Fibroblast of lung (primary cell): ENCODE measurements at regions not wholly inside any gene's neighbourhood (a gene's known extent, or its start where the extent isn't known, plus 50 kb on each side); places are given as distances from the start of the nearest gene placed in this dataset.

ENCODE experiments used
- DNase-seq, 2 donors: peaks; one replicate each; pipeline versions ENCODE4 v3.0.0 to v3.0.0-alpha.2; 2010; ENCODE audit warnings: low read depth in 2 of 2
- H2AFZ ChIP-seq: 2 replicates; pipeline ENCODE4 v1.5.1; 2012; ENCODE audit warnings: low read length, control low read depth, inconsistent platforms
- H3K27ac ChIP-seq: 2 replicates; pipeline ENCODE4 v1.5.1; 2011; ENCODE audit warnings: low read length, control low read depth; ENCODE audit not compliant: insufficient read depth
- H3K27me3 ChIP-seq: 2 replicates; pipeline ENCODE4 v1.5.1; 2011; ENCODE audit warnings: mild to moderate bottlenecking, low read length; ENCODE audit not compliant: control insufficient read depth, insufficient read depth
- H3K36me3 ChIP-seq: 2 replicates; pipeline ENCODE4 v1.5.1; 2011; ENCODE audit warnings: low read length; ENCODE audit not compliant: control insufficient read depth, insufficient read depth
- H3K4me1 ChIP-seq: 2 replicates; pipeline ENCODE4 v1.5.1; 2011; ENCODE audit warnings: low read length; ENCODE audit not compliant: control insufficient read depth, insufficient read depth; ENCODE audit errors: extremely low read depth
- H3K4me2 ChIP-seq: 2 replicates; pipeline ENCODE4 v1.5.1; 2011; ENCODE audit warnings: low read length, control low read depth; ENCODE audit not compliant: insufficient read depth; ENCODE audit errors: extremely low read depth
- H3K4me3 ChIP-seq, 4 experiments: fragments of 200-600 bp in 1 of 4; sonication (generic) in 1 of 4; replicated peaks in 1 of 4; 2 replicates each; pipeline ENCODE4 v1.5.1; 2011 to 2016; ENCODE audit warnings: low read length in 4 of 4, low read depth in 3 of 4, mild to moderate bottlenecking in 3 of 4, control low read depth in 2 of 4, inconsistent platforms in 1 of 4, mixed read lengths in 1 of 4; ENCODE audit not compliant: insufficient read depth in 1 of 4; ENCODE audit errors: control extremely low read depth in 1 of 4
- H3K79me2 ChIP-seq: 2 replicates; pipeline ENCODE4 v1.5.1; 2012; ENCODE audit warnings: mild to moderate bottlenecking, low read length, inconsistent platforms; ENCODE audit not compliant: control insufficient read depth, insufficient read depth
- H3K9ac ChIP-seq: 2 replicates; pipeline ENCODE4 v1.5.1; 2011; ENCODE audit warnings: mild to moderate bottlenecking, low read length, control low read depth; ENCODE audit not compliant: insufficient read depth
- H3K9me3 ChIP-seq: 2 replicates; pipeline ENCODE4 v1.5.1; 2012; ENCODE audit warnings: low read depth, low read length; ENCODE audit not compliant: control insufficient read depth, insufficient read depth
- H4K20me1 ChIP-seq: 2 replicates; pipeline ENCODE4 v1.5.1; 2011; ENCODE audit warnings: low read length; ENCODE audit not compliant: control insufficient read depth, insufficient read depth; ENCODE audit errors: extremely low read depth
- EZH2 ChIP-seq: IDR thresholded peaks from 2 replicates; pipeline ENCODE4 v1.5.1; 2012; ENCODE audit warnings: low read length, control low read depth, mild to moderate bottlenecking; ENCODE audit errors: missing control alignments
- TF ChIP-seq, protein P1 (sequence below), 2 donors: IDR thresholded peaks in 1 of 2; conservative IDR thresholded peaks in 1 of 2; 1 replicate in 1 of 2; 2 replicates in 1 of 2; pipeline ENCODE4 v1.5.1; 2011 to 2012; ENCODE audit warnings: low read length in 2 of 2, control low read depth in 1 of 2, inconsistent platforms in 1 of 2, low read depth in 1 of 2, mild to moderate bottlenecking in 1 of 2

DNA sequence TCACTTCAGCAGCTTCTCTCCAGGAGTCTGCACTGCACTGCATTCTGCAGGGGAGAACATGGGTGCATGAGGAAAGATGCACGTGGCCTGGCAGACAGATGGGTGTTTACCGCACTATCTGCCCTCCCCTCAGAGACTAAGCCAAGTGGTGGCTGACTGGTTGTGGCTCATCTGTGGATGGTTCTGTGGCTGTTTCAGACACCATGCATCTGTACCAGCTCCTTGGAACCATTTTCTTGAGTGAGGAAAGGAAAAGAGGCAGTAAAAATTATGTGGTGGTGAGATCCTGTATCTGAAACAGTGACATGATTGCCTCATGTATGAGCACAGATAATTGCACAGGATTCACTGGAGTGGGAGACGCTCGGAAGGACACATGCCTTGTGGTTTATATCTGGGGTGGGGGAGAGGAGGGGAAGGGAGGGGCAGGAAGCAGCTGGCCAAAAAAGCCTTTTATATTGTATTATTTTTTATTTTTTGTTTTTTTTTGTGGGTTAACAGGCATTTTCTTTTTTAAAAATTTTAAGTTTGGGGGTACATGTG, 161.7 kb downstream of the ERMARD start:
- H3K4me1 ChIP-seq = no peaks in the 10 kb centered on the region
- no peaks in the 10 kb centered on the region for H3K27me3 ChIP-seq
- no peak overlapping the region for H3K4me2 ChIP-seq
- H3K9me3 ChIP-seq = peaks cover 4% of the 10 kb centered on the region
- no peak for TF ChIP-seq EZH2
- TF ChIP-seq, protein P1, sequence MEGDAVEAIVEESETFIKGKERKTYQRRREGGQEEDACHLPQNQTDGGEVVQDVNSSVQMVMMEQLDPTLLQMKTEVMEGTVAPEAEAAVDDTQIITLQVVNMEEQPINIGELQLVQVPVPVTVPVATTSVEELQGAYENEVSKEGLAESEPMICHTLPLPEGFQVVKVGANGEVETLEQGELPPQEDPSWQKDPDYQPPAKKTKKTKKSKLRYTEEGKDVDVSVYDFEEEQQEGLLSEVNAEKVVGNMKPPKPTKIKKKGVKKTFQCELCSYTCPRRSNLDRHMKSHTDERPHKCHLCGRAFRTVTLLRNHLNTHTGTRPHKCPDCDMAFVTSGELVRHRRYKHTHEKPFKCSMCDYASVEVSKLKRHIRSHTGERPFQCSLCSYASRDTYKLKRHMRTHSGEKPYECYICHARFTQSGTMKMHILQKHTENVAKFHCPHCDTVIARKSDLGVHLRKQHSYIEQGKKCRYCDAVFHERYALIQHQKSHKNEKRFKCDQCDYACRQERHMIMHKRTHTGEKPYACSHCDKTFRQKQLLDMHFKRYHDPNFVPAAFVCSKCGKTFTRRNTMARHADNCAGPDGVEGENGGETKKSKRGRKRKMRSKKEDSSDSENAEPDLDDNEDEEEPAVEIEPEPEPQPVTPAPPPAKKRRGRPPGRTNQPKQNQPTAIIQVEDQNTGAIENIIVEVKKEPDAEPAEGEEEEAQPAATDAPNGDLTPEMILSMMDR (conservative IDR thresholded peaks at IDR 0.05 in 1 of 2, IDR thresholded peaks at IDR 0.05 in 1 of 2; ENCODE audit: low read depth in 1 of 2, low read length in 2 of 2) = no peak
- no peaks in the 10 kb centered on the region for H3K79me2 ChIP-seq
- H2AFZ ChIP-seq = no peak overlapping the region
- no peak for DNase-seq
- H3K9ac ChIP-seq = no peak overlapping the region
- H3K4me3 ChIP-seq = no peak overlapping the region
- no peak overlapping the region for H3K27ac ChIP-seq
- no peaks in the 10 kb centered on the region for H4K20me1 ChIP-seq
- no peaks in the 10 kb centered on the region for H3K36me3 ChIP-seq

- H4K20me1 ChIP-seq = no peaks in the 10 kb centered on the region
- no peak overlapping the region for H3K27ac ChIP-seq
- H3K27me3 ChIP-seq = no peaks in the 10 kb centered on the region
- no peaks in the 10 kb centered on the region for H3K79me2 ChIP-seq
- peaks cover 4% of the 10 kb centered on the region for H3K9me3 ChIP-seq
- no peaks in the 10 kb centered on the region for H3K36me3 ChIP-seq
- no peak for TF ChIP-seq EZH2
- TF ChIP-seq, protein P1 (conservative IDR thresholded peaks at IDR 0.05 in 1 of 2, IDR thresholded peaks at IDR 0.05 in 1 of 2; ENCODE audit: low read depth in 1 of 2, low read length in 2 of 2) = no peak
- no peak overlapping the region for H2AFZ ChIP-seq
- H3K4me3 ChIP-seq = no peak overlapping the region
- no peak for DNase-seq
- no peak overlapping the region for H3K4me2 ChIP-seq
- no peak overlapping the region for H3K9ac ChIP-seq
- H3K4me1 ChIP-seq = no peaks in the 10 kb centered on the region
Measured at GRCh38 chr6:169912266-169913095, 161.1 kb downstream of the ERMARD start.

GRCh38 chr6:169911264-169912263, 160.1 kb downstream of the ERMARD start:
- H3K9me3 ChIP-seq = no peaks in the 10 kb centered on the region
- no peak for TF ChIP-seq EZH2
- TF ChIP-seq, protein P1 (conservative IDR thresholded peaks at IDR 0.05 in 1 of 2, IDR thresholded peaks at IDR 0.05 in 1 of 2; ENCODE audit: low read depth in 1 of 2, low read length in 2 of 2) = no peak

More at GRCh38 chr6:169911264-169912263, 160.1 kb downstream of the ERMARD start:
- Histone ChIP-seq H3K79me2 (no peaks in the 10 kb centered on the region), H3K4me2 (no peak overlapping the region), H2AFZ (no peak overlapping the region), H3K9ac (no peak overlapping the region), H3K27me3 (no peaks in the 10 kb centered on the region), H3K27ac (no peak overlapping the region), H3K4me1 (no peaks in the 10 kb centered on the region), H4K20me1 (no peaks in the 10 kb centered on the region), H3K4me3 (no peak overlapping the region), H3K36me3 (no peaks in the 10 kb centered on the region)
- no peak for DNase-seq
